HG03039 (cell line): ENCODE measurements at regions not wholly inside any gene's neighbourhood (a gene's known extent, or its start where the extent isn't known, plus 50 kb on each side); places are given as distances from the start of the nearest gene placed in this dataset.

Source experiments
- ATAC-seq: cut with Tn5 transposase; IDR thresholded peaks from one replicate; pipeline ENCODE4 v1.9.1; 2021; ENCODE audit warnings: mild to moderate bottlenecking, moderate library complexity; ENCODE audit not compliant: unreplicated experiment

DNA sequence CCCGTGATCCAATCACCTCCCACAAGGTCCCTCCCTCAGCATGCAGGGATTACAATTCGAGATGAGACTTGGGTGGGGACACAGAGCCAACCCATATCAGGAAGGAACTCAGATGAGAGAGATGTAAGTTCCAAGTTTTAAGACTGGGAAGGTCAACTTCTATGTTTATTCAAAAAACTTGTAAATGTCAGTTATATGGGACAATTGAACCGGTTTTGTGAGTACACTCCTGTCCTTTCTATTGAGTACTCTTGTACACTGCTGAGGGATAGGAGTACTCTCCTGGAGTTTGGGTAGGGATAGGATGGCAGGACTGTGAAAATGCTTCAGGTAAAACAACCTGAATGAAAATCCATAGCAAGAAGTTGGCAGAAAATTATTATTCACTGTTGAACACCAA lies 239.1 kb downstream of the ZNF674 start:
- no peak for ATAC-seq

DNA sequence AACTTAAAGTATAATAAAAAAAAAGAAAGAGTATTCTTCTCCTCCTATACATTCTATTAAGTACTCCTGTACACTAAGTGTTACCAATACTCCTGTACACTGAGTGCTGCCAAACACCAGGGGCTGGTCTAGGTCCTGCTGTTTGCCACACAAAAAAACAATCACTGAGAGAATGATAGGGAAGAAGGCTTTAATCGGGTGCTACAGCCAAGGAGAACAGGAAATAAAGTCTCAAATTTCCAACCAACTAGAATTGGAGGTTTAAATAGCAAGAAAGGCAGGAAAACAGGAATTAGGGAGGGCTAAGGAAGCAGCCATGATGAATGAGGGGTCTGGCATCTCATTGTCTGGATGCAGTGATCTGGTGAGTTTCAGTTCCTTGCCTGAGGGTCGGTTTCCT lies 239.8 kb downstream of the ZNF674 start:
- ATAC-seq, result no peak

DNA sequence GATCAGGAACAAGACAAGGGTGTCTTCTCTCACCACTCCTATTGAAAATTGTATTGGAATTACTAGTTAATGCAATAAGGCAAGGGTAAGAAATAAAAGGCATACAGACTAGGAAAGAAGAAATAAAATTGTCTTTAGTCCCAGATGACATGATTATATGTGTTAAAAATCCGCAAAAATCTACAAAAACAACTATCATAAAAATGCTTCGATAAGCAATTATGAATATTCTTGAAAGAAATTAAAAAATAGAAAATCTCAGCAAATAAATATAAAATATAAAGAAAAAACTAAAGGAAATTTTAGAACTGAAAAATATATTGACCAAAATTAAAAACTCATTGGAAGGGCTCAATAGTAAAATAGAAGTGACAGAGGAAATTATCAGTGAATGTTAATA lies 243.3 kb downstream of the ZNF674 start:
- ATAC-seq, result no peak

DNA sequence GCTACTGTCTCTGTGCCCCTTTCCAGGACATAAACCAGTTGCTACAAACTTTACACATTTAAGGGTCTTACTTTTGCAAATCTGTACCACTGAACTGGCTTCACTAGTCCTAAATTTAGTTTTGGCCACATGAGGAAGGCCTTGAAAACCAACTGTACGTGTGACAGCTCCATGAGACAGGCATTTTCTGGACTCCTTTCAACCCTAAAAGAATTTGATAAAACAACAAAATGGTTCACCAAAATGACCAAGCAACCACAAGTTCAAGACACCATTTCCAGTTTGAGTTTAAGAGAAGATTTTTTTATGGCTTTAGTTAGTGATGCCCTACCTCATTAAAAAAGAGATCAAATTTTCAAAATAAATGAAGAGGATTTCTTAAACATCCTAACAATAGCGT lies 246.4 kb downstream of the ZNF674 start:
- no peak for ATAC-seq

DNA sequence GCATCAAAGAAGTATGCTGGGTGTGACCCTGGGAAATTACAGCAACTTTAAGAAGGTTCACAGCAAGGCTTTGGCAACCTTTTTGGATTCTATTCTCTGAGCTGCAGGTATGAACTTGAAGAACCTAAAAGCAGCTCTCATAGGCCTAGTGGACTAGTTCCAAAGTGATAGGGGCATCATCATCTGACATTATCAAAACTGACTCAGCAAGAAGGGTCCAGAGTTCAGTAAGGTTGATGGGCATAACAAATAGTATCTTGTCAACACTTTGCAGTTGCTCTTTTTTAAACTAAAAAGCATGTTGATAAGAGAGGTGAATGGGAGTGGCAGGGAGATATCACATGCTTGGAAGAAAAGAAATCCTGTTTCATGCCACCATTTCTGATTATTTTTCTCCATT lies 249.3 kb downstream of the ZNF674 start:
- ATAC-seq, result no peak

DNA sequence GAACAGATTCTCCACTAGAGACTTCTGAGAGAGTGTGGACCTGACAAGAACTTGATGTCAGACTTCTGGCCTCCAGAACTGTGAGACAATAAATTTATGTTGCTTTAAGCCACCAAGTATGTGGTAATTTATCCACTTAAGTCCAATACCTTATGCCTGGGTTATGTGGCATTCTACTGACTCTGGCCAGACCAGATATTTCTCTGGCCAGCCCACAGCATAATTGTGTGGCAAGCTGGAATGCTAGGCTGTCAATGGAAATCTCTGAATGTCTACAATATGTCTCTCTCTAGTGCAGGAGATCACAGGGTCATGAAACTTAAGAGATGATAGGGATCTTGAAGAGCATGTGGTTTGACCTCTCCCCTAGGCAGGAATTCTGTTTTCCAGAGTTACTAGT lies 251.0 kb downstream of the ZNF674 start:
- no peak for ATAC-seq

DNA sequence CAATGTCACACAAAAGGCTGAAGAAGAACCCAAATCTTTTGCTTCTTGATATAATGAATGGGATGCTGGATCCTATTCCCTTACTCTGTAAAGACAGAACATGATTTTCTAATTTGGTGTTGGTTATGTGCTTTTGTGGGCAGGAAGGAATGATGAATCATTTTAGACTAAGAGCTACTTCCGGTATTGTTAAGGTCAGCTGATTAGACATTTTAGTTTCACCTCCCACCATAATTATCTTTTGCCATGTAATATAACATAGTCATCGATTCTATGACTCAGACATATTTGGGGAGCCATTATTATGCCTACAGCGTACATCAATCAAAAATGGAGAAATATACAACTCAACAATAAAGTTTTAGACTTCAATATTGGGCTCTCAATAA lies 265.3 kb downstream of the ZNF674 start:
- ATAC-seq, result no peak

DNA sequence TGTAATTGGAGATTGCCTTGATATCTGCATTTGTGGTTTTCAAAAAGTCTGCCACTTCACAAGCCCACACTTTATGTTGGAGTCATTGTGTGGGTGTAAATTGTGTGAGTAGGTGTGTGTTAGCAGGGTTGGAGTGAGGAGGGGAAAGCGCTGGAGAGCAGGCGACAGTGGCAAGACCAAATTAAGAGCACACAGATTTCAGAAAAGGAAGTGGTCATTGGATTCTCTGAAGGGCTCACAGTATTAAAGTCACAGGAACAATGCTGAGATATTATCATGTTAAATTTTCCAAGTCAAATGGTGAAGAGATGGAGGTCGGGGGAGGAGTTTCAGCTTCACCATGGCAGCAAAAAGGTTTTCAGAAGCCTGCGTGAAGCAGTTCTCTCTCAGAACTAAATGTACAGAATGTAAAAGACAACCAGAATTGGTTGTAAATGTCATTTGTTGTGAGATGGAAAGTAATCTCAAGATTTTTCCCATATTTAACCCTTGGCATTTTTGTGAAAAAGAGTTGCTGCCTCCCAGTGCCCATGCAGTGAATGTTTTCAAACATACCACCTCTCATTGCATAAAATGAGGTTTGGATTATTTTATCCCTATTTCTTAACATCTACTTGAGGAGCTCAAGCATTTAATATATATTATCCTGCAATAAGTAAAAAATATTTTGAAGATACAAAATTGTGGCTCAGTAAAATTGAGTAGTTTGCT lies 265.9 kb downstream of the ZNF674 start:
- no peak for ATAC-seq

DNA sequence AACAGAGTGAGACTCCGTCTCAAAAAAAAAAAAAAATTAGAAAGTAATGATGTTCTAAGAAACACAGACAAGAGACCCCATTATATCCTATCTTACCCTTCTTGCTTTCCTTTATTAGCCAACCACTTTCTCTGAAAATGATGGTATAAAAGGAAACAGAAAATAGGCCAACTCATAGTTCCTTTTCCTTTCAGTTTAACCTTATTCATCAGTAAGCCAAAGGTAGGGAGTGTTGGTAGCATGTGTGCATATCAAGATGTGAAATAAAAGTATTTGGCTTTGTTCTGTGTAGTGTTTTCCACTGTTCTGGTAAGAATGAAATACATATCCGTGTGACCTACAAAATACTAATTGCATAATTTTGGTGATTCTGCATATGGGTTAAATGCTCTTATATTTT lies 266.6 kb downstream of the ZNF674 start:
- no peak for ATAC-seq

DNA sequence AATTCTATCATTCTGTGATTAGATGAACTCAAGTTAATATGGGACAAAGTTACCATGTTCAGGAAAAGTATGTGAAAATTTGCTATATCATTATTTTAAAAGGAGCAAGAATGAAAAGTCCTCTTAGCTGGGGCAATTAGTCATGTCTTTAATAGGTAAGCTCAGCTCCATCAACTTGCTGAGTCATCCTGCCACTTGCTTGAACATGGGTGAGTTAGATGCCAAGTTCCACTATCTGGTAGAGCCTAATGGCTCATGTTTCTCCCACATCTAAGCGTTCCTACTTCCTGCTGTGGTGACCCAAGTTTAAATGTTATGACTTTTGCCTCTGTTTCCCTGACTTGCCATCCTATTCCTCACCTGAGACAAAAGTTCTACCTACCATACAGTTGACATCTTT lies 276.8 kb downstream of the ZNF674 start:
- no peak for ATAC-seq

DNA sequence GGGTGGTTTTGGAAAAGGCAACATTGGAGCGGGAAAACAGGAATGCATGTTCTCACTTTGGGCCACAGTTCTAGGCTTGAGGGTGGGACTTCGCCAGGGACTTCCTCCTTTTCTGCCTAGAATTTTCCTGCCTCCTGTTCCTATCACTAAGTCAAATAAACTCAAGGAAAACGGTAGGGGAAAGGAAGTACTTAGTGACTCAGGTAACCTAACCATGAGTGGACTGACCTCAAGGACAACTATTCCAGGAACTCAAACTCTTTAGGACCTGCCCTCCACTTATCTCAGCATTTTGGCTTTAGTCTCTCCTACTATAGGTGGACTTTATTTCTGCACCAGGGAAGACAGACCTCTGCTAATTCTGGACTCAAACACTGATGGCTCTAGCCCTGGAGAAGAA lies 281.7 kb downstream of the ZNF674 start:
- no peak for ATAC-seq

DNA sequence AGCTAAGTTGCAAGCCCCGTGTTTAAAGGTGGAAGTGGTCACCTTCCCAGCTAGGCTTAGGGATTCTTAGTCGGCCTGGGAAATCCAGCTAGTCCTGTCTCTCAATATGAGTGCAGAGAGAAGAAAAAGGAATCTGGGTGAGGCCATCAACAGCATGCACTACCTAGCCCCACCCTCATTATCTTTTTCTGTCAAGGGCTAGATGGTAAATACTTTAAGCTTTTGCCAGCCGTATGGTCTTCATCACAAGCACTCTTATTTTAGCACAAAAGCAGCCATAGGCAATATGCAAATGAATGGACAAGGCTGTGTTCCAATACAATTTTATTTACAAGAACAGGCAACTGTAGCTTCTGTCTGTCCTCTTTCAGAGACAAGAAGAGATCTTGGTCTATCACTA lies 282.9 kb downstream of the ZNF674 start:
- no peak for ATAC-seq

DNA sequence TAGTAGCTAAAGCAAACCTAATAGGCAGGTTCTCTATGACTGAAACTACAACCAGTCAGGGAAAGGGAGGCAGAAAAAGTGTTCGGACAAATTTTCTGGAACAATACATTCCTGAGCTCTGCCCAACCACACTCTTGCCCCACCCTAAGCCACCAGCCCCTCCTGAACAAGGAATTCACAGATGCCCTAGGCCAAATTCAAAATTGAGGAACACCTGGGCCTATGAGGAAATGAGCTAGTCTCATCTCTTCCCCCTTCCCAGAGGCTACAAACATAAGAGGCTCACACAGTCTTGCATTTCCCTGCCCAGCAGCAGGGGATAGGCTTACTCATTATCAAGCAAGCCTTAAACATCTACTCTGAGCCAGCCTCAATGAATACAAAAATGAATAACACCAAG lies 284.7 kb downstream of the ZNF674 start:
- ATAC-seq, result no peak

DNA sequence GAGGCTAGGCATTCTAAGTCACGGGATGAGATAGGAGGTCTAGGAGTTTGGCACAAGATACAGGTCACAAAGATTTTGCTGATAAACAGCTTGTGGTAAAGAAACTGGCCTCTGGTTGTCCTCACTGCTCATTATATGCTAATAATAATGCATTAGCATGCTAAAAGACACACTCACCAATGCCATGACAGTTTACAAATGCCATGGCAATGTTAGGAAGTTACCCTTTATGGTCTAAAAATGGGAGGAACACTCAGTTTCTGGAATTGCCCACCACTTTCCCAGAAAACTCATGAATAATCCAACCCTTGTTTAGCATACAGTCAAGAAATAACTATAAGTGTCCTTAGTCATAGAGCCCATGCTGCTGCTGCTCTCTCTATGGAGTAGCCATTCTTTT lies 286.9 kb downstream of the ZNF674 start:
- ATAC-seq, result no peak

DNA sequence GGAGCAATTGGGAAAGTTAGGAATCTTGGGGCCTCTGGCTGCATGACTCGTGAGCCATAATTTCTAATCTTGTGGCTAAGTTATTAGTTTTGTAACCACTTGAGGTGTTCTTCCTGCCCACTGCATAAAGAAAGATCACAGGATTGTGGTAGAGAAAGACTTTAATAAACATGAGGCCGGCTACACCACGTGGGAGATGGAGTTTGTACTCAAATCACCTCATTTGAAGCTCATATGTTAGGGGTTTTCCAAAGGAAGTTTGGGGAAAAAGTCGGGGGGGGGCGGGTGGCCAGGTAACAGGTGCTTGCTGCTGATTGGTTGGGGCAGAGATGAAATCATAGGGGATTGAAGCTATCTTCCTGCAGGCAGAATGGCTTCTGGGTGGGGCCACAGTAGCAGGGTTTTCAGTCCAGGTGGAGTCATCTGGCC lies 287.8 kb downstream of the ZNF674 start:
- ATAC-seq, result no peak

DNA sequence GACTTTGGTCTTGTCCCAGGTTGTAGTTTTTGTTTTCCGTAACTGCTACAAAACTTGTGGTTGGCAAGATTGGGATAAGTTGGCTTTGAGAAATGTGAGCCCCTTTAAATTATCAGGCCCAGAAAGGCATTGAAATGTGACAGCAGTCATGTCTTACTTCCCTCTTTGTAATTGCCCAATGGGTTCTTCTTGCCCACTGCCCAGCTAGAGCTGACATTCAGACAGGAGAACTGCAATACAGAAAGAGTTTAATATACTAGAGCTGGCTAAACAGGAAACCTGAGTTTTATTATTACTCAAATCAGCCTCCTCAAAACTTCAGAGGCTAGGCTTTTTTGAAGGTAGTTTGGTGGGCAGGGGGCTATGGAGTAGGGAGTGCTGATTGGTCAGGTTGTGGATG lies 288.3 kb downstream of the ZNF674 start:
- ATAC-seq, result no peak

DNA sequence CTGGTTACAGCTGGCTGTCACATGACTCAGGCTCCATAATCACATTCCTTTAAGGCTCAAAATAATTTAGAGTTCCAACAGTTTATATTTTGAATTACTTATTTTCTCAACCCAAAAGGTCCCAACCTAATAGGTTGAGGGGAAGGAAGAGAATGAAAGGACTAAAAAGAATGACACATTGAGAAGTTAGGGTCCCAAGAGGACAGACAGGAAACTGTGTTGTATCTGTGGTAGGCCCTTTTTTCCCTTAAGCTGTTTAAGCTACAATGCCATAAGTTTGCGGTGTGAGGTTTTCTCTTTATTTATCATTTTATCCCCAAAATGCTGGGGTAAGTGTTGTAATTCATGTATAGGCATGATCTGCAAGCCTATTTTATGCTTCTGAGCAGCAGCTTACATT lies 290.2 kb downstream of the ZNF674 start:
- no peak for ATAC-seq

DNA sequence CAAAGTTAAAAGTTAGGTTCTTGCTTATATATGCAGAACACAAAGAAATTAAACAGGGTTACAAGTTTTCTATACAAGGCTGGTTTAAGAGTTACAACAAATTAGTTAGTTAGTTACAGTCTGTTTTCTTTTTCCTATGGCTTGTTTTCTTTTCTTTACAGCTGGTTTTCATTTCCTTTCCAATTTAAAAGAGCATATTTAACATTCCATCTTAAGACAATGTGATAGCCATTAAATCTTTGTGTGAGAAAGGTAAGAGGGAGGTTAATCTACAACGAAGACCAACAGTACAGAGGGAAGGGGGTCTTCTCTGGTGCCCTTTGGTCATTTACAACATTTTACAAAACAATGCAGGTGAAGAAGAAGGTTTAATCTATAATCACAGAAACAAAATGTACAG lies 290.6 kb downstream of the ZNF674 start:
- no peak for ATAC-seq

DNA sequence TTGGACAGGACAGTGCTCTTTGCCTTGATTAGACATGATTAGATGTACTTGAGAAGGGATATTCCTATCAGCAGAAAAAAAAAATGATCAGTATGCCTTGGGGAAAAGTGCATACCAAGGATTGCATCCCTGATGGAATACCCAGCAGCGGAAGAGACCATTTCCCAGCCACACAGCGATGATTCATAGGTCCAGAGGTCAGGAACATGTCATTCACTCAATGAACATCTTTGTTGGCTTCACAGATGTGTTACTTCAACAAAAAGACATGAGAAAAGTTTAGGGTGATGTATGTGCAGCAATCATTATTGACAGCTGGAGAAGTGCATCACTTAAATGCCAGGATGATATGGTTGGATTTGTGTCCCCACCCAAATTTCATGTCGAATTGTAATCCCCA lies 293.5 kb downstream of the ZNF674 start:
- ATAC-seq, result no peak

DNA sequence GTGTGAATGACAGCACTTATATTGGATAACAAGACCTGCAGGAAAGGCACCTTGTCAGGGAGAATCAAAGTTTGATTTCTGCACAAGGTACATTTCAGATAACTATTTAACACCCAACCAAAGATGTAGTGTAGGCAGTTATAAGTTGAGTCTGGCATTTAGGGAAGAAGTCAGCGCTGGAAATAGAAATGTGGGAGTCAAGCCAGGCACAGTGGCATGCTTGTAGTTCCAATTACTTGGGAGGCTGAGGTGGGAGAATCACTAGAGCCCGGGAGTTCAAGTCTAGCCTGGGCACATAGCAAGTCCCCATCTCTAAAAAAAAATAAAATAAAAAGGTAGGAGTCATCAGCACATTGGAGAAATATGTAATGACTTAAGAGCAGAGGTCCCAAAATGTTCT lies 295.1 kb downstream of the ZNF674 start:
- ATAC-seq, result no peak

DNA sequence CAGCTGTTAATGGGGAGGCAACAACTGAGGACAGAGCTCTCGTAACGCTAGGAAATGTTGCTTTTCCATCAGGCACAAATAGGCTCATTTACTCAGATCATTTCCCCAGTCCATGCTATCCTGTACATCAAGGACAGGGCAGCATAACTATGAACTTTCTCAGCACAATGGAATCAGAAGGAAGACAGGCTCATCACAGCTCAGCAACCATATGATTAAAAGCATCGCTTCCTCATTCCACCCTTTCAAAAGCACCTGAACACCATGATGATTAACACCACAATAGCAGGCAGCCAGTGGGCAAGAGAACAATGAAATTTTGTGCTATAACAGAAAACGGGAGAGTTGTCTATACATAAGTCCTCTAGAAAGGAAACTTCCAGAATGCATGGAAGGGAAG lies 297.8 kb downstream of the ZNF674 start:
- no peak for ATAC-seq

DNA sequence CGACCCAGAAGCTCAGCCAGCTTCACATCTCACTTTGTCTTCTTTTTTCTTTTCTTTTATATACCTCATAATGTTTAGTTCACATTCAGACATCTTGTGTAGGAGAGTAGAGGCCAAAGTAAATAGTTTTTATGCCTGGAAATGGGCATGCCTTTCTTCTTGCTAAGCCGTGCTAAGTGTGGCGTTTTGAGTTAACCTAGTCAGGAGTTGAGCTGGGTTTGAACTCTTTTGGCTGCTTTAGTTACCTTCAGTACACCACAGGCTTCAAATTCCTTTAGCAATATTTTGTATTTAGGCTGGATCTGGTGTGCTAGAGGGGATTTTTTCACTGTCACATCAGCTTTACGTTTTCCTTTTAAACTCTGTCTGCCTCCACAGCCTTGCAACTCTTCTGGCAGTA lies 300.8 kb downstream of the ZNF674 start:
- ATAC-seq, result no peak

DNA sequence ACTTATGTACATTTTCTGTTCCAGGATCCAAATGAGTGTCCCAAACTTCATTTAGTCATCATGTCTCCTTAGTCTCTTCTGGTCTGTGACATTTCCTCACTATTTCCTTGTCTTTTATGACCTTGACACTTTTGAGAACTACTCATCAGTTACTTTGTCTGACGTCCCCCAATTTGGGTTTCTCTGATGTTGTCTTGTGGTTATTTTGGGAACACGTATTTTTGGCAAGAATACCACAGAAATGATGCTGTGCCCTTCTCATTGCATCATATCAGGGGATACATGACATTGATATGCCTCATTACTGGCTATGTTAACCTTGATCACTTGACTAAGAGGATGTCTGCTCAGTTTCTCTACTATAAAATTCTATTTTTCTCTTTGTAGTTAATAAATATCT lies 308.8 kb downstream of the ZNF674 start:
- ATAC-seq, result no peak

DNA sequence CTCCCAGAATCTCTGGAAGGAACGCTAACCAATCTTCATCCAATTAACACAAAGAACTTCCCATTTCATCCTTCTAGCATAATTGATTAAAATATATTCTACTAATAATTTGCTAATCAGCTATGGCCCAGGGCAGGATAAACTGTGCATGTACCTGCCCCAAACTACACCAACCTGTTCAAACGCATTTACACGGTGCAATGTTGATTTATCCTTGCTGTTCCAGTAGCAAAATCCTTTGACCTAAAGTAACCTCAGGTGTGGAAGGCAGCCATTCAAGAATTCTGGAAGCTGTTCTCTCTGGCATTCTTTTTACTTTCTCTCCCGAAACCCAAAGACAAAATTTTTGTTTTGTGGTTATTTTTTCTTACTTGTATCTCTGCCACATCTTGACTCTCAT lies 309.4 kb downstream of the ZNF674 start:
- no peak for ATAC-seq
